IPS DF 4.7 (cell line): ENCODE measurements at regions not wholly inside any gene's neighbourhood (a gene's known extent, or its start where the extent isn't known, plus 50 kb on each side); places are given as distances from the start of the nearest gene placed in this dataset.
A peak's percentile ranks its signal among the peaks of the same experiment; 100 is the strongest.

Experiments
- DNase-seq: peaks from one replicate; pipeline ENCODE4 v3.0.0-alpha.2; 2013; ENCODE audit warnings: low spot score; ENCODE audit errors: extremely low read depth

DNA sequence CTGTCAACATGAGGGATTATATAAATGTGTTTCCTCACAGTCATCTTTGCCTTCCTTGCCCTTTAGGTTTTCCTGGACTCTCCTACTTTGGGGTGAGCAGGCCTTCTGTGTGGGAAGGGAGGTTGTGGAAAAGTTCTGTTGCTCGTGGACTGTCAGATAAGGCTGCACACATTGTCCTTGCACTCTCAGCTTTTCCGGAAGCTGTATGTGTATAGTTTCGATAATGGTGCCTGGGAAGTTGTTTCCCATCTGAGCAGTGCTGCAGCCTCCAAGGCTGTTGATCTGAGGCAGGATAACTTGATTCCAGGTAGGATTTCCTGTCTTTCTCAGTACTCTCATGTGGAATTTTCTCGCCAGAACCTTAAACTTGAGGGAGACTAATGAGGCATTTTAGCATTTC, 297.8 kb upstream of the AZI2 start:
- no peak for DNase-seq

DNA sequence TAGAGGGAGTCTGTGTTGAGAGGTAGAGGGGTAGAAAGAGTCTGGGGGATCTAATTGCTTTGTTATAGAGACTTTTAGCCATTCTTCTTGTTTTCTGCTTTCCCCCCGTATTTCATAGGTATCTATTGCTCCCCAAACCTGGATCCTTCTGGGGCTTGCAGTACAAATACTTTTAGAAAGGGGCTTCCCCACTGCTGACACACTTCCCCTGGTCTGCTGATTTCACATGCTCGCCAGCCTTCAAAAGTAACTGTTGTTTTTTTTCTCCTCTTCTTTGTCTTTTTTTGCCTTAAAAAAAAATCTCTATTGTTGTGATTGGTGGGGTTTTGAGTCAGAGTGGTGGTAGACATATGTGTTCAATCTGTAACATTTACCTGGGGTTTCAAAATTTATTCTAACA, 300.6 kb upstream of the AZI2 start:
- DNase-seq: no peak

DNA sequence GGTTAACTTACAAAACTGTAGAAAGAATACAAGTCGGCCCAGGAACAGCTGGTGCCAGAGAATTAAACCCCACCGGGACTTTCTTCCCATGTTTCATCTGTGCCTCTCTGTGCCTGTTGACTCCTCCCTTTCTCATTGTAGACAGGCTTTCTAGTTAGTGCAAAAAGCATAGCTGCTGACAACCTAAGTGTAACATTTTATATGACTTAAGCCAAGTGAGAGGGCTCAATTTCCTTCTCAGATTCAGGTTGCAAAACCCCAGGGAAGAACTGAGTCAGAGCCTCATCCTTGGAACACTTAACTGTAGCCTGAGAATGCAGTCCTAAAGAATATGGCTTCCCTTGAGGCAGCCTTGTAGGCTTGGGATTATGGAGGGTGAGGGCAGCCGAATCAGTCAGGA, 302.5 kb upstream of the AZI2 start:
- DNase-seq: no peak

- no peak for DNase-seq
Measured at GRCh38 chr3:28664123-28664522, 315.5 kb upstream of the AZI2 start.

- peak; percentile 68 for DNase-seq
Measured at GRCh38 chr3:28667646-28668621, 319.3 kb upstream of the AZI2 start.

DNA sequence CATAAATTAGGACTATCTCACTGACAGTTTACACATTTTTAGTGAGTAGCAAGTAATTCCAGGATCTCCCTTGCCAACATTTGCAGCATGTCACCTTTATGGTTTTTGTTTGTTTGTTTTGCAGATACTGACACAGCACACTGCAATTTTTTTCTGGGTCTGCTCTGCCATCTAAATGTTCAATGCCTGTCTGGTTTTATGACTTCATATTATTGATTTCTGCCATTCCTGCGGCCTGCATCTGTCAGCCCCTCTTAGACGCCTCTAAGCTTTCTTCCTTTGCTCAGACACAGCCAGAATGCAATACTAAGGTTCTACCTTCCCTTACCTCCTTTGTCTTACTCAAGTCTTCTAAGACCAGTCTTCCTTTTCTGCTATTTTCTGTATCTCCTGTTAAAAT, 321.2 kb upstream of the AZI2 start:
- DNase-seq: no peak

GRCh38 chr3:28672406-28672805, 323.8 kb upstream of the AZI2 start:
- no peak for DNase-seq

DNA sequence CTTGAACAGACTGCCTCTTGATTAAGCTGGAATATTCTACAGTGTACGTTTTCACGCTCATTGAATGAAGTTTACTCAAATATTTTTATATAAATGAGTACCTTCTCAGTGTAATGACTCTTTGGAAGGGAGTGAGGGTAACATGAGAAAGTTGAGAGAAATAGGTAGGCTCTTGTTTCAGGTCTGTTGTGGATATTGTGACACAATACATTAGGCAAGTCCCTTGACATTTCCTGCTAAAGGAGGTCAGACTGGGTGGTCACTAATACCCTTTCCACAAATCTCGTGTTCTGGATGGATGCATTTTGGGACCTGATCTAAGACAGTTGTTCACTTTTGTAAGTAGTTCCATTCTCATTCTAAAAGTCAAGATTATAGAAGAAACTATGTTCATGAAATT, 324.8 kb upstream of the AZI2 start:
- no peak for DNase-seq

- DNase-seq: no peak
Measured at GRCh38 chr3:28674212-28674611, 325.6 kb upstream of the AZI2 start.

DNA sequence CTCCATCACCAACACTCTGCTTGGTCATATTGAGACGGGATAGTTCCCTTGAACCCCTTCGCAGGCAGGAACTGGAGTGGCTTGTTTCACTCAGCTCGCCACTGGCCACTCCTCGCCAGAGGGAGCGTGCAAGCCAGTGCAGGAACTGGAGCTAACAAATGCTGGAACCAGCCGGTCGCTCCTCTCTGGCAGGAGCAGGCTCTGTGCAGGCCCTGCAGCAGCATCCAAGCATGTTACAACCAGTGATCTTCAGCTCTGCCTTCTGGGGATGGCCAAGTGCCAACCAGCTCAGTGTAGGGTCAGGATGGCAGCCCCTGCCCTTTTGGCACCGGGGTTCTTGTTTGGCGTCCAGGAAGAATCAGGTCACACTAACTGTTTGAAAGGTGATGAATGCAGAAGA, 329.0 kb upstream of the AZI2 start:
- DNase-seq: no peak

GRCh38 chr3:28678086-28678485, 329.5 kb upstream of the AZI2 start:
- no peak for DNase-seq

DNA sequence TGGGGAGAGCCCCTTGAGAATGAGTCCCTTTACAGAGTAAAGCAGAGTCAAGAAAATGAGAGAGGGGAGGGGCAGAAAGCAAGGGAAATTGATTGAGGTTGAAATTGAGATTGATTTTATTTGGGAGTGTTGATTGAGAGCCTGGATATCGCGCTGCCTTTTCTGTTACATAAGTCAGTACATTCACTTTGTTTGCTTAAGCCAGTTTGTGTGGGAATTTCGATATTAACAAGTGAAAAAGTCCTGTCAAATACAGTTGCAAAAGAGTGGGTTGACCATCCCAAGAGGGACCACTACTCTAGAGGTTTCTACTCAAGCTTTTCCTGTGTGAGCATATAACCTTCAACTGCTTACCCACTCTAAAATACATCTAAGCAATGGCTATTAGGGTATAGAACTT, 331.4 kb upstream of the AZI2 start:
- no peak for DNase-seq

GRCh38 chr3:28682121-28682520, 333.5 kb upstream of the AZI2 start:
- no peak for DNase-seq

GRCh38 chr3:28690176-28690575, 341.6 kb upstream of the AZI2 start:
- DNase-seq: no peak

GRCh38 chr3:28698706-28699105, 350.1 kb upstream of the AZI2 start:
- no peak for DNase-seq

DNA sequence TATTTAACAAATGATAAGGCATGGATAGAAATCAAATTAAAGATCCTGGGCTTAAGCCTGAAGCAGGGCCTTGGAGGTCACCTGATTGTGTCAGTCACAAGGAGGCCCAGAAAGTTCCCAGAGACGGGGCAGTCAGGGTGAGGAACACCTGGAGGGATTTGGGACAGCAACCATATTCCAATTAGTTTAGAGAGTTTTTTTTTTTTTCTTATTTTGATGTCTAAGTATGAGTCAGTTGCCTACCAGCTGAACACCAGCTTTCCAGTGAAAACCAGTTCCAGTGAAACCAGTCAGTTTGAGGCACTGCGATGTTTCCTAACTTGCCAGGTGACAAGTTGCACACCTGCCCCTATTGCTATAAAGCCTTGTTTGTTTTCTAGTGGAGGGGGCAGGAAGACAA, 350.7 kb upstream of the AZI2 start:
- no peak for DNase-seq

DNA sequence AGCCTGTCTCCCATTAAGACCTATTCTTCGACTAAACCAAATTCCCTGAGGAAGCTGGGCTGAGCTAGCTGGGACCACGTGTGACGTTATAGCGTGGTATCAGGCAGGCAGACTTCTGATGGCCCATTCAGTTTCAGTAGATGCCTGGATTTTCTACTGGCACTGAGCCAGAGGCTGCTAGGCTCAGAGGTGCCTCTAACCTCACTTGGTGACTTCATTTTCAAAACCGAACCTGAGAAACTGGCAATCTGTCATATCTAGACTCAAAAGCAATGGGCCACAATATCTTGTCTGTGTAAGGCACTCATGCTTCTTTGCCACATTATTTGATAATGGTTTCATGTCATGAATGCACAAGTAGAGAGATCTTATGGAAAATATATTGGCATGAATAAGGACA, 352.1 kb upstream of the AZI2 start:
- no peak for DNase-seq

DNA sequence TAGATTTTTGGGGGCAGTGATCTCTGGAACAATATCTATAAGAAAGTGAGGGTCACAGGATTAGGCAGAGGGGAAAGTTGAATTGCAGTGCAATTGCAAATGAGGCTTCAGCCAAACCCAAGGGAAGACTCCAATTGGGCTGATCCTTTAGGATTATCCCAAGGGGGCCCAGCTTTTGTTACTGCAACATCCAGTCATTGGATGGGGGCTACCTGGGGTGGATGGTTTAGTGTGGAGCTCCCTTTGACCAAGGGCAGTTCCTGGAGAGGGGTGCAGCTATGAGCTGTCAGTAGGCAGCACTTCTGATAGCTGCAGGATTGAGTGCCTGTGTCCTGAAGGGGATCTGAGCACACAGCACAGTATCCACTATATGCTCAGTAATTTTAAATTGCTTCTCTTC, 355.2 kb upstream of the AZI2 start:
- DNase-seq: no peak

GRCh38 chr3:28711293-28711692, 362.7 kb upstream of the AZI2 start:
- no peak for DNase-seq

DNA sequence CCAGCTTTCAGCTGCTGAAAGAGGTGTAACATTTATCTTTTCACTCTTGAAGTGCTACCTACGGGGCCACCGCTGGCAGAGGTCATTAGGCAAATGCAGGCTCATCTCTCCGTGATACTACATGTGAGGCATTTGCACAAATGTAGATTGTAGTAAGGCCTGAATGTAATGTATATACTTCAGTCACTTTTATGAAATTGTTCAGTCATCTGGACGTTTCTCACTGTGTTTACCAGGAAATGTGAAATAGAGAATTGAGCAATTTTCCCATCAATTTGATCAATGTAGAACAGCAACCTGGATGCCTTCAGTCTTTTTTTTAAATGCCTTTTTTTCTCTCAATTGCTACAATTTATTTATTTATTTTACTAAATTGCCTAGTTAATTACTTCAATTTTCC, 368.3 kb upstream of the AZI2 start:
- DNase-seq: no peak

DNA sequence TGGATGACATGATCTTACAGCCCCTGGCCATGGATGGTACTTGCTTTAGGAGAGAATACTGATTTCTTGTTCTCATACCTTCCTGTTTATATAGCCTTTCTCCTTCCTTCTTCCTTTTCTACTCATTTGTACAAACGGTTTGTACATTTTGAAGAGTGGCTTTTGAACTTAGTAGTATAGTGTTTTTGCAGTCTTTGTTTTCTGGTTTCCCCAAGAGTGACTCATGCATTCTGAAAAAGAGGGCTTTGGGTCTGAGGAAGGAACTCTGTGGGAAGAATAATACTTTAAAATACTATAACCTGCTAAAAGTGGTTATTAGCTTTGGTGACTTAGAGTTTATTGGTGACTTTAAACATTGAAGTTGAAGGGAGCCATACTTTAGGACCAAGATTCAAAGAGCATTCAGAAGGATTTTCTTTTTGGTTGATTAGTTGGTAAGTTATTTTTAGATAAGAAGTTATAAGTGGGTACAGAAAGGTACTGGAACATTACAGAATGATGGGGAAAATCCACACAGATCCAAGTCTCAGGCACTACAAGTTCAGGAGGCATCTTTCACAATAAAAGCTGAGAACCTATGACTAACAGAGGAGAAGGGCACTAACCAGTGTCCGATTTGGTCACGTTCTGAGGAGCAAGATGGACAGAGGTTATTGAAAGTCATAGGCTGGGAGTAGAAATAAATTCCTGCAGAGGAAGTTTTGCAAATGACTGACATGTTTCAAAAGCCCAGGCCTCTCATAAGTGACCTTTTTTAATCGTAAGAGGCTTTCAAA, 369.6 kb upstream of the AZI2 start:
- DNase-seq: no peak

GRCh38 chr3:28726840-28727239, 378.2 kb upstream of the AZI2 start:
- DNase-seq: peak; percentile 22

DNA sequence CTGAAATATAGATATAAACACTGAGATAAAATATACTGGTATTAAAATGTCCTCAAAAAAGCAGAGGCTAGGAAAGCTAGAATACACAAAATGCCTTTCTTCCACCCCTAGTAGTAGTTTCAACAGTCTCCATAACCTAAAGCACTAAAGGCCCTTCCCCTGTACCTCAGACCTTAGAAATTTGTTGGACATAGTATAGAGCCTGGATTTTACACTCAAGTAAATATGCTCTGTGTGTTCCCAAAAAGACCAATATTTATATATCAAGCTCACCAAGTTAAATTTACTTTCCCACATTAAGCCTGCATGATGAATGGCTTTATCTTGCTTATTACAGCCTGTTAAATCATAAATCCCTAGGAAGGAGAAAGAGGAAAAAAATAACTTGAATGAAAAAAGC, 378.7 kb upstream of the AZI2 start:
- DNase-seq: no peak
